ENCODE measurements at regions not wholly inside any gene's neighbourhood (a gene's known extent, or its start where the extent isn't known, plus 50 kb on each side); places are given as distances from the start of the nearest gene placed in this dataset.

DNA sequence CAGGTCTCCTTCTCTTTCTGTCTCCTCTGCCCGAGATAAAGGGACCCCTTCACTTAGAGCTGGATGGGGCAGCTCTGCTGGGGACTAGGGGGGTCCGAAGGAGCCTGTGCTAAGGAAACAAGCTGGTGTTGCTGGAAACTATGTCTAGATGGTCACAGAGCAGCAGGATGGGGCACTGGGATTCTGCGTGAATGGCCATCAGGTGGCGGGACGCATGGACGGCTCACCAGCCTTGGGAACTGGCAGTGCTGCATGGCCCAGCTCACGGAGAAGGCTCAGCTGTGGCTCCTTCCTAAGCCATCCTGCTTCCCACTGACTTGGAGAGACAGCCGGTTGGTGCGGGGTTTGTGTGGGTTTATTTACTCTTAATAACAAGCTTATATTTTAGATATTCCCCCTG lies 411.8 kb downstream of the ZNF536 start:
- TF ChIP-seq EZH2 (IDR thresholded peaks at IDR 0.05; ENCODE audit: low read length, missing control alignments), result no peak
- TF ChIP-seq CTCF (conservative IDR thresholded peaks at IDR 0.05 in 1 of 2, IDR thresholded peaks at IDR 0.05 in 1 of 2; ENCODE audit: low read depth in 1 of 2, low read length in 2 of 2), result no peak

Data from fibroblast of lung (primary cell).